Upper lobe of right lung (tissue), 1 donor: ENCODE measurements at regions not wholly inside any gene's neighbourhood (a gene's known extent, or its start where the extent isn't known, plus 50 kb on each side); places are given as distances from the start of the nearest gene placed in this dataset.
A peak's percentile ranks its signal among the peaks of the same experiment; 100 is the strongest.

ENCODE experiments used
- ATAC-seq: fragments of 200-7000 bp; cut with Tn5 transposase; one replicate; pipeline ENCODE4 v1.9.1; 2020; ENCODE audit warnings: mild to moderate bottlenecking, moderate library complexity
- DNase-seq: peaks from one replicate; pipeline ENCODE4 v3.0.0-alpha.2; 2020
- H3K27ac ChIP-seq: fragments of 200-600 bp; one replicate; pipeline ENCODE4 v1.8.0; 2022
- H3K27me3 ChIP-seq: fragments of 200-600 bp; one replicate; pipeline ENCODE4 v1.8.0; 2022; ENCODE audit warnings: mild to moderate bottlenecking
- H3K36me3 ChIP-seq: fragments of 200-600 bp; one replicate; pipeline ENCODE4 v1.8.0; 2022
- H3K4me1 ChIP-seq: fragments of 200-600 bp; one replicate; pipeline ENCODE4 v1.8.0; 2022
- H3K4me3 ChIP-seq: fragments of 200-600 bp; one replicate; pipeline ENCODE4 v1.8.0; 2022; ENCODE audit warnings: mild to moderate bottlenecking
- H3K9me3 ChIP-seq: fragments of 200-600 bp; one replicate; pipeline ENCODE4 v1.8.0; 2022
- CTCF ChIP-seq: fragments of 200-600 bp; IDR thresholded peaks from one replicate; pipeline ENCODE4 v1.8.0; 2022; ENCODE audit warnings: antibody characterized with exemption
- intact Hi-C: fragments of 100-400 bp; cut with DNase I; formaldehyde crosslinking; loops from one replicate; pipeline ENCODE4 v1.11.0; 2022
- donor health status: DM: no; HTN: yes; CAD: no; lungs with severe emphysema.

- no peak for ATAC-seq
- Histone ChIP-seq H3K9me3 (no peaks in the 10 kb centered on the region), H3K36me3 (no peaks in the 10 kb centered on the region), H3K4me1 (no peaks in the 10 kb centered on the region), H3K27ac (no peak overlapping the region), H3K4me3 (no peak overlapping the region), H3K27me3 (no peaks in the 10 kb centered on the region)
- intact Hi-C loops = no loop called here
- no peak for TF ChIP-seq CTCF
- no peak for DNase-seq
These were observed 485.7 kb downstream of the TXNL1 start for GRCh38 chr18:56152551-56153310.

GRCh38 chr18:56148373-56148772 is 490.0 kb downstream of the TXNL1 start:
- DNase-seq (no peak), ATAC-seq (no peak)
- no peaks in the 10 kb centered on the region for H3K27me3 ChIP-seq
- no peak overlapping the region for H3K4me3 ChIP-seq
- H3K4me1 ChIP-seq = no peaks in the 10 kb centered on the region
- TF ChIP-seq CTCF = no peak
- intact Hi-C loops = no loop called here
- no peak overlapping the region for H3K27ac ChIP-seq
- H3K9me3 ChIP-seq = no peaks in the 10 kb centered on the region
- no peaks in the 10 kb centered on the region for H3K36me3 ChIP-seq

GRCh38 chr18:56146565-56146964 is 491.8 kb downstream of the TXNL1 start:
- TF ChIP-seq CTCF = no peak
- intact Hi-C loops = no loop called here
- no peak overlapping the region for H3K4me3 ChIP-seq
- no peaks in the 10 kb centered on the region for H3K9me3 ChIP-seq
- ATAC-seq (no peak), DNase-seq (no peak)
- H3K27ac ChIP-seq = no peak overlapping the region
- no peaks in the 10 kb centered on the region for H3K27me3 ChIP-seq
- H3K36me3 ChIP-seq = no peaks in the 10 kb centered on the region
- no peaks in the 10 kb centered on the region for H3K4me1 ChIP-seq

- no peak for ATAC-seq
- H3K4me1 ChIP-seq = peaks cover 4% of the 10 kb centered on the region
- intact Hi-C loops = no loop called here
- no peaks in the 10 kb centered on the region for H3K9me3 ChIP-seq
- H3K4me3 ChIP-seq = no peak overlapping the region
- H3K27me3 ChIP-seq = no peaks in the 10 kb centered on the region
- TF ChIP-seq CTCF = no peak
- H3K27ac ChIP-seq = no peak overlapping the region
- no peak for DNase-seq
- no peaks in the 10 kb centered on the region for H3K36me3 ChIP-seq
These were observed 496.4 kb downstream of the TXNL1 start for GRCh38 chr18:56142001-56142400.

GRCh38 chr18:56139792-56140254 is 498.6 kb downstream of the TXNL1 start:
- intact Hi-C loops = no loop called here
- Histone ChIP-seq H3K9me3 (no peaks in the 10 kb centered on the region), H3K27ac (peak overlapping the region; percentile 69), H3K4me3 (no peak overlapping the region), H3K27me3 (no peaks in the 10 kb centered on the region), H3K36me3 (no peaks in the 10 kb centered on the region), H3K4me1 (peaks cover 4% of the 10 kb centered on the region)
- TF ChIP-seq CTCF = no peak
- ATAC-seq (peak; percentile 62), DNase-seq (peak; percentile 61)
